DLD1 (cell line): ENCODE measurements at regions not wholly inside any gene's neighbourhood (a gene's known extent, or its start where the extent isn't known, plus 50 kb on each side); places are given as distances from the start of the nearest gene placed in this dataset.

Experiments used
- in situ Hi-C: cut with HindIII; loops from 2 replicates; pipeline ENCODE4 v1.10.0; 2017; ENCODE audit warnings: low sequenced_read_pairs

- in situ Hi-C loops = no loop called here
Measured at GRCh38 chr4:28117084-28117682, 1256.5 kb downstream of the STIM2 start.

GRCh38 chr4:28146191-28146590 lies 1285.5 kb downstream of the STIM2 start:
- in situ Hi-C loops = no loop called here

GRCh38 chr4:28148221-28148620 lies 1287.6 kb downstream of the STIM2 start:
- in situ Hi-C loops = no loop called here

- in situ Hi-C loops = no loop called here
Measured at GRCh38 chr4:28149762-28150161, 1289.1 kb downstream of the STIM2 start.

- in situ Hi-C loops = no loop called here
Measured at GRCh38 chr4:28151314-28151713, 1290.7 kb downstream of the STIM2 start.

- in situ Hi-C loops = no loop called here
Measured at GRCh38 chr4:28167411-28167810, 1306.8 kb downstream of the STIM2 start.

GRCh38 chr4:28176942-28177341 lies 1316.3 kb downstream of the STIM2 start:
- in situ Hi-C loops = no loop called here

- in situ Hi-C loops = no loop called here
Measured at GRCh38 chr4:28177641-28178040, 1317.0 kb downstream of the STIM2 start.

GRCh38 chr4:28179126-28179525 lies 1318.5 kb downstream of the STIM2 start:
- in situ Hi-C loops = no loop called here

GRCh38 chr4:28209371-28209924 lies 1348.8 kb downstream of the STIM2 start:
- in situ Hi-C loops = no loop called here

- in situ Hi-C loops = no loop called here
Measured at GRCh38 chr4:28211676-28212470, 1351.2 kb downstream of the STIM2 start.

- in situ Hi-C loops = no loop called here
Measured at GRCh38 chr4:28221536-28221935, 1360.9 kb downstream of the STIM2 start.

GRCh38 chr4:28225050-28225449 lies 1364.4 kb downstream of the STIM2 start:
- in situ Hi-C loops = no loop called here

GRCh38 chr4:28225689-28226353 lies 1365.2 kb downstream of the STIM2 start:
- in situ Hi-C loops = no loop called here

- in situ Hi-C loops = no loop called here
Measured at GRCh38 chr4:28226962-28227361, 1366.3 kb downstream of the STIM2 start.

GRCh38 chr4:28227764-28228163 lies 1367.1 kb downstream of the STIM2 start:
- in situ Hi-C loops = no loop called here

GRCh38 chr4:28228561-28229491 lies 1368.2 kb downstream of the STIM2 start:
- in situ Hi-C loops = no loop called here

- in situ Hi-C loops = no loop called here
Measured at GRCh38 chr4:28232376-28232775, 1371.7 kb downstream of the STIM2 start.

- in situ Hi-C loops = no loop called here
Measured at GRCh38 chr4:28232951-28233350, 1372.3 kb downstream of the STIM2 start.

GRCh38 chr4:28233724-28234123 lies 1373.1 kb downstream of the STIM2 start:
- in situ Hi-C loops = no loop called here

GRCh38 chr4:28238876-28239275 lies 1378.2 kb downstream of the STIM2 start:
- in situ Hi-C loops = no loop called here
